H1 (cell line): ENCODE measurements at regions not wholly inside any gene's neighbourhood (a gene's known extent, or its start where the extent isn't known, plus 50 kb on each side); places are given as distances from the start of the nearest gene placed in this dataset.
A peak's percentile ranks its signal among the peaks of the same experiment; 100 is the strongest.

Experiments used
- CTCF ChIA-PET: fragments of 300-600 bp; sonication (Branson Sonifier 250); formaldehyde crosslinking; loops from one replicate; lab custom pipeline; 2021; ENCODE audit not compliant: partially characterized antibody; lab: Charles Lee
- POLR2A ChIA-PET: fragments of 300-600 bp; sonication (Branson Sonifier 250); formaldehyde crosslinking; loops from one replicate; lab custom pipeline; 2021; ENCODE audit warnings: inconsistent platforms; ENCODE audit not compliant: partially characterized antibody; lab: Charles Lee
- DNase-seq, 2 experiments: peaks; one replicate each; pipeline versions ENCODE4 v3.0.0 to v3.0.0-alpha.2; 2010 to 2022; ENCODE audit warnings: low spot score in 2 of 2, low read depth in 1 of 2, mixed read lengths in 1 of 2
- FAIRE-seq: peaks from 2 replicates; lab custom pipeline; 2011; peaks lifted over from hg19 to GRCh38; lab: Jason Lieb, UNC
- H2AFZ ChIP-seq: 2 replicates; pipeline ENCODE4 v1.8.1; 2012; ENCODE audit warnings: low read length, inconsistent platforms
- H2AK5ac ChIP-seq: 2 replicates; pipeline ENCODE4 v1.6.1; 2013; ENCODE audit warnings: low read depth, low read length
- H2BK120ac ChIP-seq: replicated peaks from 2 replicates; pipeline ENCODE3; 2013; ENCODE audit warnings: low read depth, low read length, inconsistent platforms
- H2BK12ac ChIP-seq: 2 replicates; pipeline ENCODE4 v1.6.1; 2013; ENCODE audit warnings: low read depth, low read length
- H2BK15ac ChIP-seq: 2 replicates; pipeline ENCODE4 v1.6.1; 2013; ENCODE audit warnings: low read length
- H2BK20ac ChIP-seq: 2 replicates; pipeline ENCODE4 v1.6.1; 2013; ENCODE audit warnings: low read length
- H2BK5ac ChIP-seq: 2 replicates; pipeline ENCODE4 v1.6.1; 2013; ENCODE audit warnings: low read depth, low read length
- H3K14ac ChIP-seq: 2 replicates; pipeline ENCODE4 v1.6.1; 2013; ENCODE audit warnings: inconsistent platforms; ENCODE audit not compliant: insufficient read length
- H3K18ac ChIP-seq: 2 replicates; pipeline ENCODE4 v1.6.1; 2013; ENCODE audit warnings: low read length; ENCODE audit errors: extremely low read depth
- H3K23ac ChIP-seq: 2 replicates; pipeline ENCODE4 v1.6.1; 2013; ENCODE audit warnings: inconsistent platforms; ENCODE audit not compliant: insufficient read length
- H3K23me2 ChIP-seq: 2 replicates; pipeline ENCODE4 v1.6.1; 2013; ENCODE audit warnings: low read depth, low read length
- H3K27ac ChIP-seq: 2 replicates; pipeline ENCODE4 v1.6.1; 2011; ENCODE audit warnings: low read depth, low read length, inconsistent platforms
- H3K27me3 ChIP-seq, 4 experiments: replicated peaks in 1 of 4; 1 replicate in 1 of 4; 2 replicates in 3 of 4; pipeline versions ENCODE4 v1.6.1 to v1.8.1; 2011 to 2013; ENCODE audit warnings: low read length in 3 of 4, mild to moderate bottlenecking in 3 of 4, inconsistent platforms in 2 of 4, mixed read lengths in 2 of 4, moderate library complexity in 1 of 4; ENCODE audit not compliant: control insufficient read depth in 3 of 4, insufficient read depth in 3 of 4; ENCODE audit errors: extremely low read depth in 1 of 4
- H3K36me3 ChIP-seq, 4 experiments: 2 replicates each; pipeline versions ENCODE4 v1.6.1 to v1.8.1; 2011 to 2013; ENCODE audit warnings: mild to moderate bottlenecking in 4 of 4, low read length in 3 of 4, moderate library complexity in 2 of 4, control low read depth in 1 of 4, inconsistent platforms in 1 of 4; ENCODE audit not compliant: insufficient read depth in 4 of 4, control insufficient read depth in 2 of 4
- H3K4ac ChIP-seq: replicated peaks from 2 replicates; pipeline ENCODE3; 2013; ENCODE audit warnings: low read length, low read depth, mixed read lengths, inconsistent platforms; ENCODE audit not compliant: insufficient read length
- H3K4me1 ChIP-seq, 4 experiments: replicated peaks in 1 of 4; 1 replicate in 1 of 4; 2 replicates in 3 of 4; pipeline versions ENCODE4 v1.6.1 to v1.8.1; 2011 to 2013; ENCODE audit warnings: low read length in 3 of 4, inconsistent platforms in 2 of 4, mixed read lengths in 1 of 4; ENCODE audit not compliant: insufficient read depth in 4 of 4, control insufficient read depth in 3 of 4
- H3K4me2 ChIP-seq, 2 experiments: 2 replicates each; pipeline versions ENCODE4 v1.6.1 to v1.8.1; 2011 to 2013; ENCODE audit warnings: low read depth in 2 of 2, low read length in 2 of 2, control low read depth in 1 of 2, inconsistent platforms in 1 of 2, mild to moderate bottlenecking in 1 of 2; ENCODE audit not compliant: insufficient read depth in 1 of 2
- H3K4me3 ChIP-seq, 4 experiments: fragments of 200-600, 300-600 bp in 1 of 4; sonication (generic), shearing (Covaris generic), sonication (Bioruptor Twin) in 1 of 4; 2 replicates each; pipeline versions ENCODE4 v1.5.1 to v1.8.1; 2011 to 2016; ENCODE audit warnings: low read length in 4 of 4, low read depth in 3 of 4, control low read depth in 2 of 4, inconsistent platforms in 2 of 4, mild to moderate bottlenecking in 2 of 4, mixed read lengths in 1 of 4, moderate library complexity in 1 of 4; ENCODE audit not compliant: insufficient read depth in 2 of 4; ENCODE audit errors: extremely low read depth in 1 of 4
- H3K56ac ChIP-seq: replicated peaks from 2 replicates; pipeline ENCODE3; 2013; ENCODE audit warnings: low read depth, mild to moderate bottlenecking, mixed read lengths, low read length, inconsistent platforms; ENCODE audit not compliant: insufficient read length
- H3K79me1 ChIP-seq: 2 replicates; pipeline ENCODE4 v1.6.1; 2013; ENCODE audit warnings: low read depth, low read length, control low read depth
- H3K79me2 ChIP-seq, 2 experiments: 2 replicates each; pipeline versions ENCODE4 v1.6.1 to v1.8.1; 2012 to 2013; ENCODE audit warnings: low read length in 2 of 2, mild to moderate bottlenecking in 2 of 2, inconsistent platforms in 1 of 2; ENCODE audit not compliant: insufficient read depth in 2 of 2, control insufficient read depth in 1 of 2
- H3K9ac ChIP-seq, 4 experiments: replicated peaks in 1 of 4; 1 replicate in 1 of 4; 2 replicates in 3 of 4; pipeline versions ENCODE4 v1.6.1 to v1.8.1; 2011 to 2013; ENCODE audit warnings: low read depth in 3 of 4, low read length in 3 of 4, control low read depth in 2 of 4, mild to moderate bottlenecking in 2 of 4, moderate library complexity in 2 of 4, inconsistent platforms in 1 of 4; ENCODE audit errors: extremely low read depth in 1 of 4
- H3K9me3 ChIP-seq, 2 experiments: 2 replicates each; pipeline versions ENCODE4 v1.6.1 to v1.8.1; 2012 to 2013; ENCODE audit warnings: mild to moderate bottlenecking in 2 of 2, moderate library complexity in 2 of 2, control low read depth in 1 of 2, inconsistent platforms in 1 of 2, low read depth in 1 of 2, low read length in 1 of 2, mixed read lengths in 1 of 2; ENCODE audit not compliant: insufficient read depth in 2 of 2
- H4K20me1 ChIP-seq, 2 experiments: replicated peaks in 1 of 2; 2 replicates each; pipeline versions ENCODE3 to v1.8.1; 2011 to 2013; ENCODE audit warnings: inconsistent platforms in 2 of 2, low read length in 2 of 2, mild to moderate bottlenecking in 1 of 2; ENCODE audit not compliant: insufficient read depth in 2 of 2, control insufficient read depth in 1 of 2
- H4K5ac ChIP-seq: 2 replicates; pipeline ENCODE4 v1.6.1; 2013; ENCODE audit warnings: low read length, low read depth, mixed read lengths, inconsistent platforms; ENCODE audit not compliant: insufficient read length
- H4K8ac ChIP-seq: 2 replicates; pipeline ENCODE4 v1.8.0; 2013; ENCODE audit warnings: mild to moderate bottlenecking, moderate library complexity, low read length, inconsistent platforms; ENCODE audit not compliant: insufficient read depth; ENCODE audit errors: extremely low read depth
- H4K91ac ChIP-seq: replicated peaks from 2 replicates; pipeline ENCODE3; 2013; ENCODE audit warnings: low read length, mixed read lengths, inconsistent platforms; ENCODE audit not compliant: insufficient read length
- CBX8 ChIP-seq: fragments of 300-800, 300-1000 bp; sonication (generic); IDR thresholded peaks from 2 replicates; pipeline ENCODE4 v1.7.1; 2016; ENCODE audit warnings: low read depth, low read length, borderline replicate concordance
- RXRA ChIP-seq: IDR thresholded peaks from 2 replicates; pipeline ENCODE4 v1.6.1; 2011; ENCODE audit warnings: low read depth, mild to moderate bottlenecking, low read length, moderate library complexity; ENCODE audit not compliant: insufficient read depth
- TCF12 ChIP-seq: IDR thresholded peaks from 2 replicates; pipeline ENCODE4 v1.6.1; 2011; ENCODE audit warnings: low read depth, mild to moderate bottlenecking, low read length
- WGBS, 2 experiments: shearing (Covaris generic) in 1 of 2; methylation state at CpG; one replicate each; pipeline versions ENCODE4 v1.1.6 to v1.1.7; 2013 to 2015; ENCODE audit warnings: low lambda C conversion rate in 2 of 2, mixed read lengths in 2 of 2, inconsistent platforms in 1 of 2, low coverage in 1 of 2, missing lambda C conversion rate in 1 of 2; ENCODE audit not compliant: insufficient replicate concordance in 2 of 2, insufficient coverage in 1 of 2, insufficient read length in 1 of 2; ENCODE audit errors: extremely low coverage in 1 of 2, missing lambda C conversion rate in 1 of 2; 5-methylcytosine and 5-hydroxymethylcytosine counted together
- TF ChIP-seq, protein P1 (sequence below): IDR thresholded peaks from 2 replicates; pipeline ENCODE4 v1.6.1; 2011; ENCODE audit warnings: low read length, improper control_type of control experiment

DNA sequence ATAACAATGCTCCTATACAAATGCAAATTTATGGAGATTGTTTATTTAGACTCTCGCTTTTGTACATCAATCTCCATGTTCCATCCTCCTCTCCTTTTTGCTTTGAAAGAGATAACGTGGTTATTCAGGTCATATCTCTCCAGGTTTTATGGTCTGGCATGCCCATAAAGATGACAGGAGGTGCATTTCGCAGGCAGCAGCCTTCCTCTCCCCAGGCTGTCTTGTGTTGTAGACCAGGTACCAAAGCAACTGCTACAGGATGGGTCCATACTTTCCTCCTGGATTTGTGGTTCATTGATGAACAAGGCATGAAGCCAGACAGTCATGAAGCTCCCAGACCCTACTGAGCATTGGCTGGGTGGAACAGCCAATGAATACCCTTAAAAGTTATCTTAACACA, 400.2 kb upstream of the NPVF start:
- no peak overlapping the region for H3K23ac ChIP-seq
- no peak overlapping the region for H4K8ac ChIP-seq
- no peaks in the 10 kb centered on the region; the same call in 1 of the 2 replicates for H3K23me2 ChIP-seq
- no peaks in the 10 kb centered on the region for H3K36me3 ChIP-seq
- H3K56ac ChIP-seq = no peak overlapping the region
- ChIA-PET POLR2A (no interaction called here), CTCF (interaction anchor here (0.5 kb wide), 1 partner anchor 59 kb away, joined by 4 read pairs; no protein-coding TSS in a partner anchor)
- no peak overlapping the region for H4K5ac ChIP-seq
- no peak overlapping the region for H4K91ac ChIP-seq
- TF ChIP-seq RXRA (no peak), TCF12 (no peak), CBX8 (no peak)
- TF ChIP-seq, protein P1, sequence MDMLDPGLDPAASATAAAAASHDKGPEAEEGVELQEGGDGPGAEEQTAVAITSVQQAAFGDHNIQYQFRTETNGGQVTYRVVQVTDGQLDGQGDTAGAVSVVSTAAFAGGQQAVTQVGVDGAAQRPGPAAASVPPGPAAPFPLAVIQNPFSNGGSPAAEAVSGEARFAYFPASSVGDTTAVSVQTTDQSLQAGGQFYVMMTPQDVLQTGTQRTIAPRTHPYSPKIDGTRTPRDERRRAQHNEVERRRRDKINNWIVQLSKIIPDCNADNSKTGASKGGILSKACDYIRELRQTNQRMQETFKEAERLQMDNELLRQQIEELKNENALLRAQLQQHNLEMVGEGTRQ = no peak
- no peak overlapping the region for H3K18ac ChIP-seq
- no peak overlapping the region for H3K4me3 ChIP-seq
- no peak overlapping the region for H3K4ac ChIP-seq
- no peaks in the 10 kb centered on the region for H3K79me2 ChIP-seq
- H3K9me3 ChIP-seq = no peaks in the 10 kb centered on the region
- H2BK20ac ChIP-seq = no peak overlapping the region
- no peak for FAIRE-seq
- H2AK5ac ChIP-seq = no peak overlapping the region
- no peak for DNase-seq
- H3K4me1 ChIP-seq = peaks cover 0 to 6% (median 4%) of the 10 kb centered on the region in 4 experiments; a peak in 4 of 7 replicates
- no peaks in the 10 kb centered on the region for H3K27me3 ChIP-seq
- WGBS, 2 experiments = 57% methylated on average over 3 of the region's 3 CpGs; no CpG with 5 or more reads in 1 of the 2 experiments
- H2BK120ac ChIP-seq = no peak overlapping the region
- no peak overlapping the region for H2BK5ac ChIP-seq
- H3K27ac ChIP-seq = no peak overlapping the region
- H3K4me2 ChIP-seq = peak overlapping the region; percentile 16 to 28; a peak in 1 of 4 replicates
- H4K20me1 ChIP-seq = no peaks in the 10 kb centered on the region
- no peaks in the 10 kb centered on the region for H3K79me1 ChIP-seq
- H2BK12ac ChIP-seq = no peak overlapping the region
- no peak overlapping the region for H2AFZ ChIP-seq
- H3K9ac ChIP-seq = no peak overlapping the region
- no peak overlapping the region for H3K14ac ChIP-seq
- H2BK15ac ChIP-seq = no peak overlapping the region
